Vagina (tissue), 2 donors: ENCODE measurements at regions not wholly inside any gene's neighbourhood (a gene's known extent, or its start where the extent isn't known, plus 50 kb on each side); places are given as distances from the start of the nearest gene placed in this dataset.

Experiments used
- POLR2AphosphoS5 ChIP-seq, 2 donors: sonication (generic); formaldehyde crosslinking; IDR thresholded peaks; one replicate each; pipeline ENCODE4 v1.9.0; 2017; ENCODE audit warnings: antibody characterized with exemption in 2 of 2, mild to moderate bottlenecking in 2 of 2, low read depth in 1 of 2; ENCODE audit not compliant: insufficient read depth in 1 of 2
- TF ChIP-seq, protein P1 (sequence below), 3 experiments: fragments of 450-650 bp in 2 of 3; fragments of 200-600 bp in 1 of 3; sonication (generic) in 1 of 3; IDR thresholded peaks; one replicate each; pipeline ENCODE4 v1.5.1; 2017 to 2019; ENCODE audit warnings: antibody characterized with exemption in 3 of 3, mild to moderate bottlenecking in 2 of 3, moderate library complexity in 2 of 3

DNA sequence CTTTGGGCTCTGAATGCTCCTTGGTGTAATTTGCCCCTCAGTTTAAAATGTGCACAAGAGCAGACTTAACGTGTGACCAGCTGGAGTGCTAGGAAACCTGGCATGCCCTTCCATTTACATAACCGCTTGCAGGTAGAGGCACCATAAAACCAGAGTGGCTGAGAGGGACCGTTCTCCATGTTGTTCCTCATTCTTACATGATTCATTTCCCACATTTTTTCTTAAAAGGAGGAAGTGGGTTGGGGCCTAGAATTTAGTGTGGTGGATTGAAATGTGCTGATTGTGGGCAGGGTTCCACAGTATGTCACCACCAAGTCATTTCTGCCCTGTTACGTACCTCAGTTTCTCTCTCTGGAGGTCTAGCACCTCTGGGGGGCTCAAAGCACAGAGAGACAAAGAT is 375.8 kb upstream of the VSTM2A start:
- TF ChIP-seq, protein P1, sequence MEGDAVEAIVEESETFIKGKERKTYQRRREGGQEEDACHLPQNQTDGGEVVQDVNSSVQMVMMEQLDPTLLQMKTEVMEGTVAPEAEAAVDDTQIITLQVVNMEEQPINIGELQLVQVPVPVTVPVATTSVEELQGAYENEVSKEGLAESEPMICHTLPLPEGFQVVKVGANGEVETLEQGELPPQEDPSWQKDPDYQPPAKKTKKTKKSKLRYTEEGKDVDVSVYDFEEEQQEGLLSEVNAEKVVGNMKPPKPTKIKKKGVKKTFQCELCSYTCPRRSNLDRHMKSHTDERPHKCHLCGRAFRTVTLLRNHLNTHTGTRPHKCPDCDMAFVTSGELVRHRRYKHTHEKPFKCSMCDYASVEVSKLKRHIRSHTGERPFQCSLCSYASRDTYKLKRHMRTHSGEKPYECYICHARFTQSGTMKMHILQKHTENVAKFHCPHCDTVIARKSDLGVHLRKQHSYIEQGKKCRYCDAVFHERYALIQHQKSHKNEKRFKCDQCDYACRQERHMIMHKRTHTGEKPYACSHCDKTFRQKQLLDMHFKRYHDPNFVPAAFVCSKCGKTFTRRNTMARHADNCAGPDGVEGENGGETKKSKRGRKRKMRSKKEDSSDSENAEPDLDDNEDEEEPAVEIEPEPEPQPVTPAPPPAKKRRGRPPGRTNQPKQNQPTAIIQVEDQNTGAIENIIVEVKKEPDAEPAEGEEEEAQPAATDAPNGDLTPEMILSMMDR (IDR thresholded peaks at IDR 0.05), result no peak
- no peak for TF ChIP-seq POLR2AphosphoS5 (IDR thresholded peaks at IDR 0.05; ENCODE audit: insufficient read depth in 1 of 2, low read depth in 1 of 2)
